ENCODE measurements at regions not wholly inside any gene's neighbourhood (a gene's known extent, or its start where the extent isn't known, plus 50 kb on each side); places are given as distances from the start of the nearest gene placed in this dataset.

- no peak overlapping the region for H3K27ac ChIP-seq
- H3K4me3 ChIP-seq = no peak overlapping the region
- H3K9me3 ChIP-seq = no peaks in the 10 kb centered on the region
- no peak for DNase-seq (ENCODE audit: low spot score in 2 of 2)
- no peaks in the 10 kb centered on the region for H3K4me1 ChIP-seq
- TF ChIP-seq CTCF (IDR thresholded peaks at IDR 0.05) (no peak), POLR2A (IDR thresholded peaks at IDR 0.05) (no peak), POLR2AphosphoS5 (IDR thresholded peaks at IDR 0.05) (no peak), EP300 (IDR thresholded peaks at IDR 0.05) (no peak)
- H3K36me3 ChIP-seq = no peaks in the 10 kb centered on the region
- H3K27me3 ChIP-seq = no peaks in the 10 kb centered on the region
- WGBS = 82% methylated on average over 8 of the region's 8 CpGs
These were observed 783.4 kb upstream of the ARGLU1 start for GRCh38 chr13:107351305-107351704.

- 84% methylated on average over 2 of the region's 2 CpGs for WGBS
- Histone ChIP-seq H3K4me3 (no peak overlapping the region), H3K27me3 (no peaks in the 10 kb centered on the region), H3K27ac (no peak overlapping the region), H3K36me3 (no peaks in the 10 kb centered on the region), H3K4me1 (no peaks in the 10 kb centered on the region), H3K9me3 (no peaks in the 10 kb centered on the region)
- no peak for DNase-seq (ENCODE audit: low spot score in 2 of 2)
- TF ChIP-seq EP300 (IDR thresholded peaks at IDR 0.05) (no peak), POLR2A (IDR thresholded peaks at IDR 0.05) (no peak), CTCF (IDR thresholded peaks at IDR 0.05) (no peak), POLR2AphosphoS5 (IDR thresholded peaks at IDR 0.05) (no peak)
These were observed 781.0 kb upstream of the ARGLU1 start for GRCh38 chr13:107348925-107349324.

GRCh38 chr13:107348471-107348870, 780.5 kb upstream of the ARGLU1 start:
- Histone ChIP-seq H3K4me3 (no peak overlapping the region), H3K27ac (no peak overlapping the region), H3K36me3 (no peaks in the 10 kb centered on the region), H3K9me3 (no peaks in the 10 kb centered on the region), H3K27me3 (no peaks in the 10 kb centered on the region), H3K4me1 (no peaks in the 10 kb centered on the region)
- TF ChIP-seq POLR2A (IDR thresholded peaks at IDR 0.05) (no peak), CTCF (IDR thresholded peaks at IDR 0.05) (no peak), POLR2AphosphoS5 (IDR thresholded peaks at IDR 0.05) (no peak), EP300 (IDR thresholded peaks at IDR 0.05) (no peak)
- DNase-seq (ENCODE audit: low spot score in 2 of 2) = no peak
- 65% methylated on average over 6 of the region's 6 CpGs for WGBS

GRCh38 chr13:107347641-107348369, 779.9 kb upstream of the ARGLU1 start:
- TF ChIP-seq EP300 (IDR thresholded peaks at IDR 0.05) (no peak), CTCF (IDR thresholded peaks at IDR 0.05) (no peak), POLR2A (IDR thresholded peaks at IDR 0.05) (no peak), POLR2AphosphoS5 (IDR thresholded peaks at IDR 0.05) (no peak)
- Histone ChIP-seq H3K4me3 (no peak overlapping the region), H3K4me1 (no peaks in the 10 kb centered on the region), H3K27ac (no peak overlapping the region), H3K36me3 (no peaks in the 10 kb centered on the region), H3K9me3 (no peaks in the 10 kb centered on the region), H3K27me3 (no peaks in the 10 kb centered on the region)
- WGBS = 89% methylated on average over 14 of the region's 14 CpGs
- DNase-seq (ENCODE audit: low spot score in 2 of 2) = no peak

GRCh38 chr13:107342747-107343146, 774.8 kb upstream of the ARGLU1 start:
- no peak for TF ChIP-seq CTCF (IDR thresholded peaks at IDR 0.05)
- TF ChIP-seq POLR2AphosphoS5 (IDR thresholded peaks at IDR 0.05) = no peak
- no peak for TF ChIP-seq POLR2A (IDR thresholded peaks at IDR 0.05)
- no peak for TF ChIP-seq EP300 (IDR thresholded peaks at IDR 0.05)
- Histone ChIP-seq H3K27ac (no peak overlapping the region), H3K36me3 (no peaks in the 10 kb centered on the region), H3K9me3 (no peaks in the 10 kb centered on the region), H3K4me1 (no peaks in the 10 kb centered on the region), H3K27me3 (no peaks in the 10 kb centered on the region), H3K4me3 (no peak overlapping the region)
- WGBS = 87% methylated on average over 3 of the region's 3 CpGs
- DNase-seq (ENCODE audit: low spot score in 2 of 2) = no peak
